K562 (cell line): ENCODE measurements at regions not wholly inside any gene's neighbourhood (a gene's known extent, or its start where the extent isn't known, plus 50 kb on each side); places are given as distances from the start of the nearest gene placed in this dataset.

Experiments used
- ATAC-seq: fragments of 200-7000 bp; cut with Tn5 transposase; 3 replicates; pipeline ENCODE4 v1.9.1; 2020; ENCODE audit warnings: moderate library complexity
- BruUV-seq: library from RNA; stranded (reverse); fragments of 400-500 nt; replicated peaks from 2 replicates; lab custom pipeline; 2021; lab: Mats Ljungman, UMichigan
- CTCF ChIA-PET: fragments of 300-600 bp; formaldehyde crosslinking; extraction: SDS; loops from one replicate; lab custom pipeline; 2021; ENCODE audit warnings: low intra/inter-chr PET ratio; lab: Yijun Ruan, JAX
- POLR2A ChIA-PET: fragments of 300-600, 350-650 bp; sonication (Branson Sonifier 250); formaldehyde crosslinking; extraction: SDS; loops from one replicate; lab custom pipeline; 2021; ENCODE audit warnings: antibody characterized with exemption, inconsistent platforms; lab: Yijun Ruan, JAX
- DNase-seq, 4 experiments: peaks; one replicate each; pipeline versions ENCODE4 v3.0.0 to v3.0.0-alpha.2; 2011 to 2018; ENCODE audit warnings: low spot score in 3 of 4, mixed read lengths in 3 of 4; ENCODE audit errors: extremely low read depth in 1 of 4
- FAIRE-seq: peaks from 2 replicates; lab custom pipeline; 2011; peaks lifted over from hg19 to GRCh38; lab: Jason Lieb, UNC
- H2AFZ ChIP-seq: 2 replicates; pipeline ENCODE4 v1.6.0; 2011; ENCODE audit warnings: low read depth, low read length, control low read depth, inconsistent platforms
- H3K27ac ChIP-seq: fragments of 200-600 bp; 3 replicates; pipeline ENCODE4 v1.8.0; 2011; ENCODE audit warnings: low read depth, mild to moderate bottlenecking, control low read depth, inconsistent platforms, low read length, moderate library complexity, mixed read lengths; ENCODE audit errors: extremely low read depth
- H3K27me3 ChIP-seq, 2 experiments: fragments of 300-600 bp in 1 of 2; 2 replicates in 1 of 2; 3 replicates in 1 of 2; pipeline versions ENCODE4 v1.6.0 to v1.8.0; 2011; ENCODE audit warnings: inconsistent platforms in 2 of 2, low read length in 2 of 2, mild to moderate bottlenecking in 1 of 2, mixed read lengths in 1 of 2, moderate library complexity in 1 of 2; ENCODE audit not compliant: control insufficient read depth in 2 of 2, insufficient read depth in 2 of 2
- H3K36me3 ChIP-seq: fragments of 300-600 bp; 3 replicates; pipeline ENCODE4 v1.8.0; 2011; ENCODE audit warnings: mild to moderate bottlenecking, low read length, inconsistent platforms; ENCODE audit not compliant: control insufficient read depth, insufficient read depth
- H3K4me1 ChIP-seq, 2 experiments: fragments of 200-600 bp in 1 of 2; replicated peaks in 1 of 2; 2 replicates in 1 of 2; 3 replicates in 1 of 2; pipeline versions ENCODE4 v1.5.1 to v1.8.0; 2011; ENCODE audit warnings: inconsistent platforms in 2 of 2, low read length in 2 of 2, mild to moderate bottlenecking in 1 of 2, mixed read lengths in 1 of 2, moderate library complexity in 1 of 2; ENCODE audit not compliant: control insufficient read depth in 2 of 2, insufficient read depth in 2 of 2
- H3K4me2 ChIP-seq: 2 replicates; pipeline ENCODE4 v1.6.1; 2011; ENCODE audit warnings: low read length, control low read depth, inconsistent platforms, mixed read lengths; ENCODE audit not compliant: insufficient read depth
- H3K4me3 ChIP-seq: fragments of 200-600 bp; sonication (generic), shearing (Covaris generic); 2 replicates; pipeline ENCODE4 v1.5.1; 2016; ENCODE audit warnings: control low read depth, inconsistent platforms
- H3K79me2 ChIP-seq: fragments of 200-600 bp; 3 replicates; pipeline ENCODE4 v1.8.0; 2011; ENCODE audit warnings: low read length, inconsistent platforms; ENCODE audit not compliant: control insufficient read depth, insufficient read depth
- H3K9ac ChIP-seq, 2 experiments: 2 replicates each; pipeline versions ENCODE4 v1.6.0 to v1.6.1; 2011; ENCODE audit warnings: low read depth in 2 of 2, low read length in 2 of 2, control low read depth in 1 of 2, inconsistent platforms in 1 of 2, mild to moderate bottlenecking in 1 of 2, mixed read lengths in 1 of 2; ENCODE audit not compliant: insufficient read depth in 1 of 2
- H3K9me1 ChIP-seq: one replicate; pipeline ENCODE4 v1.6.0; 2011; ENCODE audit warnings: inconsistent platforms, mild to moderate bottlenecking, low read length, moderate library complexity; ENCODE audit not compliant: control insufficient read depth, insufficient read depth
- H3K9me3 ChIP-seq: replicated peaks from 2 replicates; pipeline ENCODE4 v1.5.1; 2011; ENCODE audit warnings: low read depth, low read length, inconsistent platforms; ENCODE audit not compliant: control insufficient read depth, insufficient read depth
- H4K20me1 ChIP-seq: replicated peaks from 2 replicates; pipeline ENCODE4 v1.6.1; 2011; ENCODE audit warnings: low read length, inconsistent platforms, mixed read lengths; ENCODE audit not compliant: control insufficient read depth, insufficient read depth
- CEBPG ChIP-seq, 3 experiments: fragments of 200-800 bp in 1 of 3; sonication (Bioruptor generic) in 1 of 3; sonication (generic) in 1 of 3; formaldehyde crosslinking in 1 of 3; IDR thresholded peaks in 2 of 3; conservative IDR thresholded peaks in 1 of 3; 2 replicates each; pipeline versions ENCODE4 v1.6.1 to v1.8.0; 2016 to 2022; ENCODE audit warnings: missing compliant biosample characterization in 2 of 3, missing genetic modification characterization in 2 of 3, mild to moderate bottlenecking in 1 of 3, missing genetic modification reagents in 1 of 3
- EP400 ChIP-seq: fragments of 450-650 bp; IDR thresholded peaks from 2 replicates; pipeline ENCODE4 v1.6.1; 2017; ENCODE audit warnings: antibody characterized with exemption, mild to moderate bottlenecking, moderate library complexity
- FUS ChIP-seq: fragments of 200-400 bp; formaldehyde crosslinking; optimal IDR thresholded peaks from 2 replicates; pipeline ENCODE3; 2017; ENCODE audit warnings: low read depth, low read length
- HNRNPK ChIP-seq: fragments of 200-400 bp; formaldehyde crosslinking; IDR thresholded peaks from one replicate; pipeline ENCODE4 v1.6.1; 2018; ENCODE audit warnings: mild to moderate bottlenecking, low read depth, low read length; ENCODE audit not compliant: poor library complexity, severe bottlenecking
- SMC3 ChIP-seq: conservative IDR thresholded peaks from 2 replicates; pipeline ENCODE4 v1.6.1; 2011; ENCODE audit warnings: low read depth, low read length, improper control_type of control experiment; ENCODE audit not compliant: insufficient read depth
- WGBS: fragments of 100-300 bp; shearing (Covaris generic); methylation state at CpG from one replicate; pipeline ENCODE4 v1.1.6; 2016; ENCODE audit warnings: low coverage, mixed read lengths; ENCODE audit not compliant: insufficient coverage; ENCODE audit errors: missing lambda C conversion rate; 5-methylcytosine and 5-hydroxymethylcytosine counted together
- in situ Hi-C: fragments of 300-500 bp; cut with MboI; formaldehyde crosslinking; loops from 4 replicates; pipeline ENCODE4 v1.15.0; 2018; ENCODE audit warnings: inconsistent platforms, mixed read lengths
- intact Hi-C: fragments of 100-400 bp; cut with micrococcal nuclease; formaldehyde crosslinking; loops from 2 replicates; pipeline ENCODE4 v1.14.2; 2022
- TF ChIP-seq, protein P1 (sequence below): fragments of 200-600 bp; sonication (generic); IDR thresholded peaks from one replicate; pipeline ENCODE4 v1.6.1; 2012; ENCODE audit warnings: mild to moderate bottlenecking, low read depth, low read length, inconsistent platforms
- TF ChIP-seq, protein P2 (sequence below), 2 experiments: fragments of 450-650 bp in 1 of 2; sonication (generic) in 1 of 2; formaldehyde crosslinking; conservative IDR thresholded peaks; 2 replicates each; pipeline versions ENCODE4 v1.4.0 to v1.8.1; 2020 to 2022; ENCODE audit warnings: mild to moderate bottlenecking in 1 of 2, missing genetic modification reagents in 1 of 2

DNA sequence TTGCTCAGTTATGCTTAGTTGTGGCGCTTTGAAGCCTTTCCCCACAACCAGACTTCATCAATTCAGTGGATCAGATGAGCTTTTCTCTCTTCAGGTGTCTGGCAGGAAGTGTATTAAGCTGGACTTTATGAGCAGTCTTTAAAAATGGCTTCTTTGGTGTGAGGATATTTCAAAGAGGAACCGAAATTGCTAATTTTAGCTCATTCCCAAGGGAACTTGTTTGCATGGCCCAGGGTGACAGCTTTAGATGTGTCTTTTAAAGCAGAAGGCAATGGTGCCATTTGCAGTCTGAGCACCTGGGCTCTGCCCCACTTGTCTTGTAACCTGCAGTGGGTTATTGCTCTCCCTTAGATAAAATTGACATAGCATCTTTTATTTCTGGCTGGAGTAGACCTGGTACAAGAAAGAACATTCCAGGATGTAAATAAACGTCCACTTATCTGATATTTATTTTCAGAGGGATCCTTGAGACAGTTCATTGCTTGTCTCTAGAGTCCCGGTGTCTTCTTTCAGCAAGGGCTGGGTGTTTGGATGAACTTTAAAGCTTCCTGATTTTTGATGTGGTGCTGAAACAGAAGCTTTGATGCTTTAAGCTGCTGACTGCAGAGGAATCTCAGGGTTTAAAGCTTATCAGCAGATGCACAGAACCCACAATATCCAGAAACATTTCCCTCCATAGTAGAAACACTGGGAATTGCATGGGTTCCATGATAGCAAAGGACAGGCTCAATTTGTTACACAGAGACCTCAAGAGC, 241.7 kb downstream of the ADGRL2 start:
- no peak overlapping the region for H2AFZ ChIP-seq
- H4K20me1 ChIP-seq = no peaks in the 10 kb centered on the region
- FAIRE-seq (no peak), ATAC-seq (no peak), DNase-seq (no peak)
- POLR2A ChIA-PET = no interaction called here
- no peaks in the 10 kb centered on the region for H3K4me1 ChIP-seq
- H3K9ac ChIP-seq = no peak overlapping the region
- 0% methylated on average over 4 of the region's 4 CpGs for WGBS
- BruUV-seq = no TSS peak
- H3K9me3 ChIP-seq = no peaks in the 10 kb centered on the region; the same call in 1 of the 2 replicates
- no peaks in the 10 kb centered on the region for H3K79me2 ChIP-seq
- no peak overlapping the region for H3K4me2 ChIP-seq
- in situ Hi-C loops = no loop called here
- intact Hi-C loops = no loop called here
- H3K4me3 ChIP-seq = no peak overlapping the region
- CTCF ChIA-PET = no interaction called here
- no peaks in the 10 kb centered on the region for H3K36me3 ChIP-seq
- H3K27ac ChIP-seq = no peak overlapping the region
- no peaks in the 10 kb centered on the region for H3K9me1 ChIP-seq
- no peaks in the 10 kb centered on the region for H3K27me3 ChIP-seq
- TF ChIP-seq, protein P1, sequence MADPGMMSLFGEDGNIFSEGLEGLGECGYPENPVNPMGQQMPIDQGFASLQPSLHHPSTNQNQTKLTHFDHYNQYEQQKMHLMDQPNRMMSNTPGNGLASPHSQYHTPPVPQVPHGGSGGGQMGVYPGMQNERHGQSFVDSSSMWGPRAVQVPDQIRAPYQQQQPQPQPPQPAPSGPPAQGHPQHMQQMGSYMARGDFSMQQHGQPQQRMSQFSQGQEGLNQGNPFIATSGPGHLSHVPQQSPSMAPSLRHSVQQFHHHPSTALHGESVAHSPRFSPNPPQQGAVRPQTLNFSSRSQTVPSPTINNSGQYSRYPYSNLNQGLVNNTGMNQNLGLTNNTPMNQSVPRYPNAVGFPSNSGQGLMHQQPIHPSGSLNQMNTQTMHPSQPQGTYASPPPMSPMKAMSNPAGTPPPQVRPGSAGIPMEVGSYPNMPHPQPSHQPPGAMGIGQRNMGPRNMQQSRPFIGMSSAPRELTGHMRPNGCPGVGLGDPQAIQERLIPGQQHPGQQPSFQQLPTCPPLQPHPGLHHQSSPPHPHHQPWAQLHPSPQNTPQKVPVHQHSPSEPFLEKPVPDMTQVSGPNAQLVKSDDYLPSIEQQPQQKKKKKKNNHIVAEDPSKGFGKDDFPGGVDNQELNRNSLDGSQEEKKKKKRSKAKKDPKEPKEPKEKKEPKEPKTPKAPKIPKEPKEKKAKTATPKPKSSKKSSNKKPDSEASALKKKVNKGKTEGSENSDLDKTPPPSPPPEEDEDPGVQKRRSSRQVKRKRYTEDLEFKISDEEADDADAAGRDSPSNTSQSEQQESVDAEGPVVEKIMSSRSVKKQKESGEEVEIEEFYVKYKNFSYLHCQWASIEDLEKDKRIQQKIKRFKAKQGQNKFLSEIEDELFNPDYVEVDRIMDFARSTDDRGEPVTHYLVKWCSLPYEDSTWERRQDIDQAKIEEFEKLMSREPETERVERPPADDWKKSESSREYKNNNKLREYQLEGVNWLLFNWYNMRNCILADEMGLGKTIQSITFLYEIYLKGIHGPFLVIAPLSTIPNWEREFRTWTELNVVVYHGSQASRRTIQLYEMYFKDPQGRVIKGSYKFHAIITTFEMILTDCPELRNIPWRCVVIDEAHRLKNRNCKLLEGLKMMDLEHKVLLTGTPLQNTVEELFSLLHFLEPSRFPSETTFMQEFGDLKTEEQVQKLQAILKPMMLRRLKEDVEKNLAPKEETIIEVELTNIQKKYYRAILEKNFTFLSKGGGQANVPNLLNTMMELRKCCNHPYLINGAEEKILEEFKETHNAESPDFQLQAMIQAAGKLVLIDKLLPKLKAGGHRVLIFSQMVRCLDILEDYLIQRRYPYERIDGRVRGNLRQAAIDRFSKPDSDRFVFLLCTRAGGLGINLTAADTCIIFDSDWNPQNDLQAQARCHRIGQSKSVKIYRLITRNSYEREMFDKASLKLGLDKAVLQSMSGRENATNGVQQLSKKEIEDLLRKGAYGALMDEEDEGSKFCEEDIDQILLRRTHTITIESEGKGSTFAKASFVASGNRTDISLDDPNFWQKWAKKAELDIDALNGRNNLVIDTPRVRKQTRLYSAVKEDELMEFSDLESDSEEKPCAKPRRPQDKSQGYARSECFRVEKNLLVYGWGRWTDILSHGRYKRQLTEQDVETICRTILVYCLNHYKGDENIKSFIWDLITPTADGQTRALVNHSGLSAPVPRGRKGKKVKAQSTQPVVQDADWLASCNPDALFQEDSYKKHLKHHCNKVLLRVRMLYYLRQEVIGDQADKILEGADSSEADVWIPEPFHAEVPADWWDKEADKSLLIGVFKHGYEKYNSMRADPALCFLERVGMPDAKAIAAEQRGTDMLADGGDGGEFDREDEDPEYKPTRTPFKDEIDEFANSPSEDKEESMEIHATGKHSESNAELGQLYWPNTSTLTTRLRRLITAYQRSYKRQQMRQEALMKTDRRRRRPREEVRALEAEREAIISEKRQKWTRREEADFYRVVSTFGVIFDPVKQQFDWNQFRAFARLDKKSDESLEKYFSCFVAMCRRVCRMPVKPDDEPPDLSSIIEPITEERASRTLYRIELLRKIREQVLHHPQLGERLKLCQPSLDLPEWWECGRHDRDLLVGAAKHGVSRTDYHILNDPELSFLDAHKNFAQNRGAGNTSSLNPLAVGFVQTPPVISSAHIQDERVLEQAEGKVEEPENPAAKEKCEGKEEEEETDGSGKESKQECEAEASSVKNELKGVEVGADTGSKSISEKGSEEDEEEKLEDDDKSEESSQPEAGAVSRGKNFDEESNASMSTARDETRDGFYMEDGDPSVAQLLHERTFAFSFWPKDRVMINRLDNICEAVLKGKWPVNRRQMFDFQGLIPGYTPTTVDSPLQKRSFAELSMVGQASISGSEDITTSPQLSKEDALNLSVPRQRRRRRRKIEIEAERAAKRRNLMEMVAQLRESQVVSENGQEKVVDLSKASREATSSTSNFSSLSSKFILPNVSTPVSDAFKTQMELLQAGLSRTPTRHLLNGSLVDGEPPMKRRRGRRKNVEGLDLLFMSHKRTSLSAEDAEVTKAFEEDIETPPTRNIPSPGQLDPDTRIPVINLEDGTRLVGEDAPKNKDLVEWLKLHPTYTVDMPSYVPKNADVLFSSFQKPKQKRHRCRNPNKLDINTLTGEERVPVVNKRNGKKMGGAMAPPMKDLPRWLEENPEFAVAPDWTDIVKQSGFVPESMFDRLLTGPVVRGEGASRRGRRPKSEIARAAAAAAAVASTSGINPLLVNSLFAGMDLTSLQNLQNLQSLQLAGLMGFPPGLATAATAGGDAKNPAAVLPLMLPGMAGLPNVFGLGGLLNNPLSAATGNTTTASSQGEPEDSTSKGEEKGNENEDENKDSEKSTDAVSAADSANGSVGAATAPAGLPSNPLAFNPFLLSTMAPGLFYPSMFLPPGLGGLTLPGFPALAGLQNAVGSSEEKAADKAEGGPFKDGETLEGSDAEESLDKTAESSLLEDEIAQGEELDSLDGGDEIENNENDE = no peak
- TF ChIP-seq FUS (no peak), HNRNPK (no peak), EP400 (no peak), SMC3 (no peak), CEBPG (CRISPR knock-in tag; IDR thresholded peaks at IDR 0.05) (no peak), CEBPG (tag; conservative IDR thresholded peaks at IDR 0.05 in 1 of 2, IDR thresholded peaks at IDR 0.05 in 1 of 2) (no peak)
- TF ChIP-seq, protein P2, sequence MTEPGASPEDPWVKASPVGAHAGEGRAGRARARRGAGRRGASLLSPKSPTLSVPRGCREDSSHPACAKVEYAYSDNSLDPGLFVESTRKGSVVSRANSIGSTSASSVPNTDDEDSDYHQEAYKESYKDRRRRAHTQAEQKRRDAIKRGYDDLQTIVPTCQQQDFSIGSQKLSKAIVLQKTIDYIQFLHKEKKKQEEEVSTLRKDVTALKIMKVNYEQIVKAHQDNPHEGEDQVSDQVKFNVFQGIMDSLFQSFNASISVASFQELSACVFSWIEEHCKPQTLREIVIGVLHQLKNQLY (CRISPR knock-in tag; conservative IDR thresholded peaks at IDR 0.05) = no peak
